HG03196 (cell line): ENCODE measurements at regions not wholly inside any gene's neighbourhood (a gene's known extent, or its start where the extent isn't known, plus 50 kb on each side); places are given as distances from the start of the nearest gene placed in this dataset.

Experiments
- ATAC-seq: cut with Tn5 transposase; IDR thresholded peaks from one replicate; pipeline ENCODE4 v1.9.1; 2021; ENCODE audit not compliant: unreplicated experiment

DNA sequence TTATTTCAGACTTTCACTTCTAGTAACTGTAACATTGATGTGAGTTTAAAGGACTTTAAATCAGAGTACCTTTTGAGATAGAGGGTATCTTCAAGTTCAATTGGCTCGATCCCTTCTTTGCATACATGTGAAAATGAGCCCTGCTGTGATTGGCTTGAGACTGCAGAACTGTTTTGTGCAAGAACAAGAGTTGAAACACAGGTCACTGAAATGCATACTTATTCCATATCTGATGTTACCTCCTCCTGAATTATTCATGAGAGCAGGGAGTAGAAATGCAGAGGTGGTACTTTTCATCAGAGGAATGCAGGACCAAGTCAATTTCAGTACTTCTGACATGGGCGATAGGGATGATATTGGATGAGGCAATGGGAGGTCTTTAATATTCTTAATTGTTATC is 459.5 kb downstream of the TLR4 start:
- ATAC-seq: no peak

- no peak for ATAC-seq
Measured at GRCh38 chr9:118165451-118165850, 461.2 kb downstream of the TLR4 start.

DNA sequence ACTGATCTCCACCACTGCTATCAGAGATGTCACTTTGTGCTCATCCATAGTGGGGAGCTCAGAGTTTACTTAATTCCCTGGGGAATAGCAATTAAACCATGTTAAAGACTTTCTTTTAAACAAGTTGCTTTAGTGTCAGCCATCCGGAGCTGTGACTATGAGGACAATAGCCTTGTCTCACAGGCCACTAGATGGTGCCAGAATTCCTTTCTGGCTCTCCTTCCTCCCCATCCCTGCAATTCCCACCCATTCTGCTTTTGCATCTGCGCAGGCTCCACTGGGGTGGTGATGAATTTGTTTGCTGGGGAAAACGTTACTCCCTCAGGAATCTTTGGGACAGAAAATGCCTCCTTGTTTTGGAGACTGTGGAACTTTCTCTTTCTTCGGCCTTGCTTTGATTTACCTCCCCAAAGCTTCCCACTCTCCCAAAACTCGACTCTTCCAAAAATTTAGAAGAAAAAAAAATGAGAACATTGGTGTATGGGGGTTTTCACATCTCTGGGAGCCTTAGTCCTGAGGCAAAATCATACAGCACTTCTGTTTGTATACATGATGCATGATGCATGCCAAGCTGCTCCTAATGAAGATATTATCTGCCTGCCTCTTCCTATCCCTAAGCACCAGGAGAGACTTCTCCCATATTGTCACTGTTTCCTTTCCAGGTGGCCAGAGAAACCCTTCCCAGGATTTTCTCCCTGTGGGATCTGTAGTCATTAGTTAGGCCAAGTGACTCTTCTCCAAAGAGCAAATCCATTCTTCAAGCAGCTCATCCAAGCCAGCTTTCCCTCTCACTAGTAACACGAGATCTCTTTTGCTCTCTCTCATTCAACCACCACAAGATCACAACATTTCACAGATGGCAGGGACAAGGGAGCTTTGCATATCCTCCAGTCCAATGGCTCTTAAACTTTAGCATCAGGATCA is 466.1 kb downstream of the TLR4 start:
- ATAC-seq: no peak

- no peak for ATAC-seq
Measured at GRCh38 chr9:118177241-118177640, 473.0 kb downstream of the TLR4 start.

GRCh38 chr9:118183576-118183975 is 479.4 kb downstream of the TLR4 start:
- ATAC-seq: no peak

DNA sequence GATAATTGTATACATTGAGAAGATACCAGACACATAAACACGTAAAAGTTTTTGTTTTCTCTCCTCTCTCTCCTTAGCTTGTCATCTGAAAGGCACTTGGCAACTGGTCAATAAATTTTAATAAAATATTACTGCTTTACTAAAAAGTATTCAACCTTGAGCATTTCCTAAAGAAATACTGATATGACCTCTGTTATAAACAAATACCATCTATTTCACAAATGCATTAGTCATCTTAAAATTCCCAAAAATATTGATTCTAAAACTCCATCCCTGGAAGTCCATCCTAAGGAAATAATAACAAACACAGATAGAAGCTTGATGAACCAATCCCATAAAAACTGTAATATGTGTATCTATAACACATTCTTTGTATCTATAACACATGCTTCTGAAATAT is 483.2 kb downstream of the TLR4 start:
- ATAC-seq: no peak

- ATAC-seq: no peak
Measured at GRCh38 chr9:118189615-118190014, 485.4 kb downstream of the TLR4 start.

DNA sequence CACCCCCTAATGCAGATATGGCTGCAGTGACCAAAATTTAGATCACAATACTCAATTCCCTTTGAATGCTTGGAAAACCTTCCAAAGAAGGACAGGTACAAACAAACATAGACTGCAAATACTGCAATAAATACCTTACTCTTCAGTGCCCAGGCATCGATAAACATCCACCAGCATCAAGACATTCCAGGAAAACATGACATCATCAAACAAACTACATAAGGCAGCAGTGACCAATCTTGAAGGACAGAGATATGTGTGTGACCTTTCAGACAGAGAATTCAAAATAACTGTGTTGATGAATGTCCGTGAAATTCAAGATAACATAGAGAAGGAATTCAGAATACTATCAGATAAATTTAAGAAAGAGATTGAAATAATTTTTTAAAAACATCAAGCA is 488.6 kb downstream of the TLR4 start:
- ATAC-seq: no peak

DNA sequence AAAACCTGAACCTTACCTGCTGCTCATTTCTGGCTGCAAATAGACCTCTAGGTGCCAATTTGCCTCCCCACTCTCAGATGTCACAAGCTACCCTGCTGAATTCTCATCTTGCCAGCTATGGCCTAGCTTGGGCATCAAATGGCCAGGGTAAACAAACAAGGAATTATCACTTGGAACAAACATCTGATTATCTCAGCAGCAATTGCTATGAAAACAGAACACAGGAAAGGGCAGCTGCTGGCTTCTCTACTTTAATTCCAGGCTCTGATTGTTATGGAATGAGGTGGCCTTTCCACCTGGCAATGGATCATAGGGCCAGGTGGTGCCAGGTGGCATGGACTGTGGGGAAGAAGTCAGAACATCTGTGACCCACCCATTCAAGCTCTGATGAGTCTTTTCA is 505.1 kb downstream of the TLR4 start:
- ATAC-seq: no peak

GRCh38 chr9:118215549-118215948 is 511.3 kb downstream of the TLR4 start:
- no peak for ATAC-seq

- no peak for ATAC-seq
Measured at GRCh38 chr9:118222375-118222774, 518.2 kb downstream of the TLR4 start.

DNA sequence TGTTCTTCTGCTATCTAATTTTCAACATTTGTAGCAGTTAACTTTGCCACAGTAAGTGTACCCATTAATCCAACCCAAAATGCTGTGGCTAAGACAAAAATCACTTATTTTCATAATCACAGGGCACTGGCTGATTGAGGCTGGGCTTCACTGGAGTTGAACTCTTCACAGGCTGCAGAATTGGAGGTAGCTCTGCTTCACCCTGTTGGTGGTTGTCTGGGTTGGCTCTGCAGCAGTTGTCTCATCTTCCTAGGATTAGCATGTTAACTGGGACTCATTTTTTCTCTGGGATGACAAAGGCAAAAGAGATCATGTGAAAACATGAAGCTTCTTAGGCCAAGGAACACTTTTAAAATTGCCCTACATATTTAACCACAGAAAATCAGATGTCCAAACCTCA is 518.9 kb downstream of the TLR4 start:
- no peak for ATAC-seq

DNA sequence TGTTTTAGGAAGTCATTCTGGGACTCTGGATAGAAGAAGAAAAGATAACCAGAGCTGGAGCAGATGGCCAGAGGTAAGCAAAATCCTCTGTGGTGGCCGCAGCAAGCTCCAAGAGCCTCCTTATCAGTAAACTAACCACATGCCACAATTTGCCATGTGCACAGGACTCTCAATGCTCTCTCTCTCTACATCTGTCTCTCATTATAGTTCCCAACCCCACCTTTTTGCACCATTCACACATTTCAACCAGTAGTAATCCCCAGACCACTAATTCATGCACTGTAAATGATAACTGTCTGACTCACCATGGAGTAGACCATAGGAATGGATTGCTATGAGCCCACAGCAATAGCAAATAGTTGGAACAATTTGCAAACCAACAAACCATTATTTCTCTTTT is 526.1 kb downstream of the TLR4 start:
- ATAC-seq: no peak

DNA sequence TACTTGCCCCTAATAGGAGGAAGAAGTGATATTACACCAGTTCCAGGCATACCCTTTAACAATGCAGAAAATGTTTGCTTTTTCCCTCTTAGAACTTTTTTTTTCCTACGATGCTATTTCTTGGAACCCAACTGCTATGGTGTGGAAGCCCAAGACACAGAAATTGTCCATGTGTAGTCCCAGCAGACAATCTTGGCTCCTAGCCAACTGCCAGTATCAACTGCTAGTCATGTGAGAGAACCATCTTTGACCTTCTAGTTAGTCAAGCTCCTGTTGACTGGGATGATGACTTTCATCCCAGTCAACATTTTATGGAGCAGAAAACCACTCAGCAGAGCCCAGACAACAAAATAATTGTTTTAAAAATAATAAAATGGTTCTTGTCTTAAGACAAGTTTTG is 532.4 kb downstream of the TLR4 start:
- no peak for ATAC-seq

DNA sequence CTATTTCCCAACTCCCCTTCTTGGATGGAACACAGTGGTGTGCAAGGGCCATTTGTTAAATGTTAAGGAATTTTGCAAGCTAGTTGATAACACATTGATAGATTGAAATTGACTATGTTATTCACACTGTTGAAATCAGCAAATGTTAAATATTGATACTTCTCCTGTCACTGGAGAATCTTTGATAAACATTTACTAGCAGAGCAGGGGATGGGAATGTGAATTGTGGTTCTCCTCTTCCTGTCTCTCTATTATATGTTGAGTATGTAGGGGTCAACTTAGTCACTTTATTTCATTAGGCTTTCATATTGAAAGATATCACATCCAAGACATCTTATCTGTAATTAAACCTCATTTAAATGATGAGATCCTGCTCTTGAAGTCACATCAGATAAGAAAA is 533.9 kb downstream of the TLR4 start:
- no peak for ATAC-seq

GRCh38 chr9:118252027-118252426 is 547.8 kb downstream of the TLR4 start:
- ATAC-seq: no peak

GRCh38 chr9:118262191-118262590 is 558.0 kb downstream of the TLR4 start:
- no peak for ATAC-seq

GRCh38 chr9:118263949-118264348 is 559.7 kb downstream of the TLR4 start:
- ATAC-seq: no peak

- ATAC-seq: no peak
Measured at GRCh38 chr9:118268046-118268445, 563.8 kb downstream of the TLR4 start.

DNA sequence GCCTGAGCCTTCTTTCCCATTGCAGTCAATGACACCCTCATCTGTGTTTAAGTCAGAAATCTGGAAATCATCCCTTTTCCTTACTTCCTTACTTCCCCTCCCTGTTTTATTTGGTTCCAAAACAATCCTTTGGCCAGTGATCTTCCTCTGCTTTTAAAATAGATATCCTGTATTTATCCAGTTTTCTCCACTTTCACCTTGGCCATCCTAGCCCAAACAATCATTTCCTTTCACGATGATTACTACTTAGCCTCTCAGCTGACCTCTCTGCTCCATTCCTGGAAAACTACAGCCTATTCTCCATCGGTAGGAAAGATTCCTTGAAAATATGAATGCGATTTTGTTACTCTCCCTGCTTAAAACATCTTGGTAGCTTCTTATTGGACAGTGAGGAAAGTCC is 565.4 kb downstream of the TLR4 start:
- ATAC-seq: no peak

DNA sequence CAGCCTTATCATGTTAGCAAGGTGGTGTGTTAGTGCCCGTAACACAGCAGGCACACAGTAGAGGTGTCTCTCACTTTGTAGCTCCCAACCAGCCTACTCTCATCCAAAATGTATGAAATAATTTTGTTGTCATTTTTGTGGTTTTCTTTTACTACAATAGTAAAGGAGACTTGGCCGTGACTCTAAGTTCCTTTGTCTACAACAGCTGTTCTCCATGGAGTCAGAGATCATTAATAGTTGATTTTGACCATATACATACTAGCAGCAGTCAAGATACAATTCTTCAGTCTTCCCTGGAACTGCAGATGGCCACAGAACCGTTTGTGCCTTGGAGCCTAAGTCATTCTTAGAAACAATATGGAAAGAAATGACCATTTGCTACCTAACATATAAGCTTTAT is 567.1 kb downstream of the TLR4 start:
- ATAC-seq: no peak

DNA sequence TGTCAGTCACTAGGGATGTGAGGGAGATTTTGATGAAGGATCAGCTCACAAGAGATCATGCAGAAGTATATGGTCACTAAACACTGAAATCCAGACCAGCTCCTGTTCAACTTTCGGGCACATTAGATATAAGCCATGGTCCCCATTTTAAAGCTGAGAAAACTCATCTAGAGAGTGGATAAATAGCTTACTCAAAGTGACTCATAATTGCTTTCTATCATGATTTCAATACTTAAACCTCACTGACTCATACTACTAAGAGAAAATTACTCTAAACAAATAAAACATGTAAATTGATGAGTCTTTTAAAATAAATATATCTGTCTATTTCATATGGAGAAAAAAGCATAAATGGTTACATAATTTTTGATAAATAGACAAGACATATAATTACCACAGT is 567.7 kb downstream of the TLR4 start:
- ATAC-seq: no peak

- ATAC-seq: no peak
Measured at GRCh38 chr9:118273048-118273447, 568.8 kb downstream of the TLR4 start.
